Pancreas (tissue), 10 donors: ENCODE measurements at regions not wholly inside any gene's neighbourhood (a gene's known extent, or its start where the extent isn't known, plus 50 kb on each side); places are given as distances from the start of the nearest gene placed in this dataset.

ENCODE experiments used
- ATAC-seq, 4 donors: fragments of 200-7000 bp; cut with Tn5 transposase; one replicate each; pipeline versions ENCODE4 v1.8.0 to v1.9.1; 2020; ENCODE audit warnings: mild to moderate bottlenecking in 4 of 4, moderate library complexity in 4 of 4
- DNase-seq, 6 donors: peaks; one replicate each; pipeline ENCODE4 v3.0.0-alpha.2; 2020
- FAIRE-seq: peaks from 2 replicates; lab custom pipeline; 2012; peaks lifted over from hg19 to GRCh38; lab: Jason Lieb, UNC
- H3K27ac ChIP-seq, 4 donors: fragments of 200-600 bp; sonication (generic); 1 replicate in 3 of 4; 2 replicates in 1 of 4; pipeline versions ENCODE4 v1.5.0 to v1.8.0; 2020
- H3K27me3 ChIP-seq, 4 donors: fragments of 200-600 bp; one replicate each; pipeline ENCODE4 v1.8.0; 2021
- H3K36me3 ChIP-seq, 3 donors: fragments of 200-600 bp; sonication (generic) in 1 of 3; one replicate each; pipeline versions ENCODE4 v1.5.0 to v1.8.0; 2020 to 2021
- H3K4me1 ChIP-seq, 3 donors: fragments of 200-600 bp; one replicate each; pipeline ENCODE4 v1.8.0; 2021
- H3K4me3 ChIP-seq, 4 donors: fragments of 200-600 bp; sonication (generic) in 2 of 4; one replicate each; pipeline versions ENCODE4 v1.5.0 to v1.8.0; 2020 to 2021
- H3K9me3 ChIP-seq, 4 donors: fragments of 200-600 bp; one replicate each; pipeline ENCODE4 v1.8.0; 2021
- WGBS, 2 donors: extraction: QIAGEN DNeasy Blood & Tissue Kit; methylation state at CpG; one replicate each; pipeline ENCODE4 v1.1.7; 2013; 5-methylcytosine and 5-hydroxymethylcytosine counted together
- intact Hi-C, 3 donors: fragments of 100-400 bp; cut with DNase I; formaldehyde crosslinking; loops; one replicate each; pipeline versions ENCODE4 v1.11.1 to v1.14.2; 2022
- TF ChIP-seq, protein P1 (sequence below), 4 donors: fragments of 200-600 bp; sonication (generic) in 3 of 4; IDR thresholded peaks; one replicate each; pipeline versions ENCODE4 v1.5.0 to v1.8.0; 2021; ENCODE audit warnings: antibody characterized with exemption in 4 of 4
- donor health status: healthy with polysubstance abuse.
- donor health status: DM: no; HTN: no; CAD: no; lungs with moderate emphysema.
- donor health status: DM: no; HTN: no; CAD: no.
- donor health status: control.
- donor health status: control.
- donor health status: Bipolar disorder and iron deficiency.
- donor health status: DM: yes; HTN: yes; CAD: no.
- donor health status: DM: no; HTN: no; CAD: no.
- donor health status: DM: no; HTN: no; CAD: no.
- donor health status: DM: yes; HTN: yes; CAD: no.

DNA sequence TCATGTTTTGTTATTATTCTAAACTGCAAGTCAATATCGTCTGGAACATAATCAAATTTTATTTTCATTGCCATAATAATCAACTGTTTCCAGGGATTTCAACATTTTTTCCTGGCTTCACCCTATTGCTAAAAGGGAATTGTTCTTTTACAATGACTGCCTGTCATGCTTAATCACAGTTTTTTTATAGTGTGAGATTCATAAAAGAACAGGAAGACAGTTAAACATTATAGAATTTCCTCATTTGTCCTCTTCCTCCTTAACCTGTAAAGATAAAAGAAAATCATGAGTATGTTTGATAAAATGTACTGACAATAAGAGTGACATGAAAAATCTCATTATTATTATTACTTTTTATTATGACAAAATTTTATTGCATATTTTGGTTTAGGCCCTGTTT, 73.3 kb upstream of the CENPW start:
- FAIRE-seq (no peak), DNase-seq (no peak), ATAC-seq (no peak)
- Histone ChIP-seq H3K36me3 (no peaks in the 10 kb centered on the region), H3K27me3 (no peaks in the 10 kb centered on the region), H3K4me3 (no peak overlapping the region), H3K9me3 (no peaks in the 10 kb centered on the region), H3K4me1 (no peaks in the 10 kb centered on the region), H3K27ac (no peak overlapping the region)
- TF ChIP-seq, protein P1, sequence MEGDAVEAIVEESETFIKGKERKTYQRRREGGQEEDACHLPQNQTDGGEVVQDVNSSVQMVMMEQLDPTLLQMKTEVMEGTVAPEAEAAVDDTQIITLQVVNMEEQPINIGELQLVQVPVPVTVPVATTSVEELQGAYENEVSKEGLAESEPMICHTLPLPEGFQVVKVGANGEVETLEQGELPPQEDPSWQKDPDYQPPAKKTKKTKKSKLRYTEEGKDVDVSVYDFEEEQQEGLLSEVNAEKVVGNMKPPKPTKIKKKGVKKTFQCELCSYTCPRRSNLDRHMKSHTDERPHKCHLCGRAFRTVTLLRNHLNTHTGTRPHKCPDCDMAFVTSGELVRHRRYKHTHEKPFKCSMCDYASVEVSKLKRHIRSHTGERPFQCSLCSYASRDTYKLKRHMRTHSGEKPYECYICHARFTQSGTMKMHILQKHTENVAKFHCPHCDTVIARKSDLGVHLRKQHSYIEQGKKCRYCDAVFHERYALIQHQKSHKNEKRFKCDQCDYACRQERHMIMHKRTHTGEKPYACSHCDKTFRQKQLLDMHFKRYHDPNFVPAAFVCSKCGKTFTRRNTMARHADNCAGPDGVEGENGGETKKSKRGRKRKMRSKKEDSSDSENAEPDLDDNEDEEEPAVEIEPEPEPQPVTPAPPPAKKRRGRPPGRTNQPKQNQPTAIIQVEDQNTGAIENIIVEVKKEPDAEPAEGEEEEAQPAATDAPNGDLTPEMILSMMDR (IDR thresholded peaks at IDR 0.05): no peak
- 60 to 62% methylated on average over 1 of the region's 1 CpG for WGBS, 2 donors
- intact Hi-C loops: no loop called here

DNA sequence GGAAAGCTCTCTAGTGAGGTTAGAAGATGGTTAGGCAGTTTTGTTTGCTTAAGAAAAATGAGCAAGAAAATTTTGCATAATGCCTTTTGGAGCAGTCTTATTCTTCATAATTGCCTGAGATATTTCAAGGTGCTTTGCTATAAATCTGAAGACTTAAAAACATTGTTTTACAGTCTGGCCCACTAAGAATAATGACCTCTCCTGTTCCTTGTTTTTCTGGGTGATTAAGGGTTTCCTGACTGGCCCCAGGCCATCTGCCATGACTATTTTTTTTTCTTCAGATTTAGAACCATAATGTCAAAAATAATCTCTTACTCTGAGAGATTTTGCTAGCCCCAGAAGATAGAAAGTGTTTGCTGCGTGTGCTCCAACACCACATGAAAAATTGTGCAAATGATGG, 72.3 kb upstream of the CENPW start:
- TF ChIP-seq, protein P1 (IDR thresholded peaks at IDR 0.05): no peak
- H3K9me3 ChIP-seq: no peaks in the 10 kb centered on the region
- DNase-seq (no peak), ATAC-seq (no peak), FAIRE-seq (no peak)
- no peak overlapping the region for H3K4me3 ChIP-seq
- intact Hi-C loops: no loop called here
- no peaks in the 10 kb centered on the region for H3K27me3 ChIP-seq
- 63 to 82% methylated on average over 1 of the region's 1 CpG for WGBS, 2 donors
- H3K36me3 ChIP-seq: no peaks in the 10 kb centered on the region
- no peaks in the 10 kb centered on the region for H3K4me1 ChIP-seq
- no peak overlapping the region for H3K27ac ChIP-seq

GRCh38 chr6:126268092-126268491, 71.8 kb upstream of the CENPW start:
- Histone ChIP-seq H3K4me1 (no peaks in the 10 kb centered on the region), H3K4me3 (no peak overlapping the region), H3K27ac (no peak overlapping the region), H3K36me3 (no peaks in the 10 kb centered on the region), H3K27me3 (no peaks in the 10 kb centered on the region), H3K9me3 (no peaks in the 10 kb centered on the region)
- FAIRE-seq: no peak
- no peak for DNase-seq
- intact Hi-C loops: no loop called here
- 73 to 76% methylated on average over 2 of the region's 2 CpGs for WGBS, 2 donors
- TF ChIP-seq, protein P1 (IDR thresholded peaks at IDR 0.05): no peak
- ATAC-seq: no peak

DNA sequence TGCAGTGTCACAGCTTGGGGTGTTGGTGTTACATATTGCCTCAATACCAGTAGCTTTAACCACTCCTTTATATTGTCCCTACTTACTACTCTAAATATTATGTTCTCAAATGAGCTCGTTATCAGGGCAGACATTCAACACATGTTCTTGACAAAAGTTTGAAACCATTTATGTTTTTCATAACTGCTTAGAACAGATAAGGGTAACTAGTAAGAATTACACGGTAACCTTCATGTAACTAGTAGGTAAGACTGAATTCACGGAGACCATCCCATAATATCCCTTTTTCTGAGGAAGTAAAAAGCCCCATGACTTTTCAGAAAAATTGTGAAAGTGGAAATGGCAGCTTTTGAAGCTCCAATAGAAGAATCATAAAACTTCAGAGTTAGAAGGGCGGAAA, 59.6 kb upstream of the CENPW start:
- no peak overlapping the region for H3K4me3 ChIP-seq
- intact Hi-C loops: no loop called here
- no peak overlapping the region for H3K27ac ChIP-seq
- TF ChIP-seq, protein P1 (IDR thresholded peaks at IDR 0.05): no peak
- WGBS, 2 donors: 68 to 72% methylated on average over 4 of the region's 4 CpGs
- ATAC-seq: no peak
- H3K36me3 ChIP-seq: no peaks in the 10 kb centered on the region
- H3K27me3 ChIP-seq: no peaks in the 10 kb centered on the region
- no peaks in the 10 kb centered on the region for H3K4me1 ChIP-seq
- no peak for DNase-seq
- no peak for FAIRE-seq
- H3K9me3 ChIP-seq: no peaks in the 10 kb centered on the region

DNA sequence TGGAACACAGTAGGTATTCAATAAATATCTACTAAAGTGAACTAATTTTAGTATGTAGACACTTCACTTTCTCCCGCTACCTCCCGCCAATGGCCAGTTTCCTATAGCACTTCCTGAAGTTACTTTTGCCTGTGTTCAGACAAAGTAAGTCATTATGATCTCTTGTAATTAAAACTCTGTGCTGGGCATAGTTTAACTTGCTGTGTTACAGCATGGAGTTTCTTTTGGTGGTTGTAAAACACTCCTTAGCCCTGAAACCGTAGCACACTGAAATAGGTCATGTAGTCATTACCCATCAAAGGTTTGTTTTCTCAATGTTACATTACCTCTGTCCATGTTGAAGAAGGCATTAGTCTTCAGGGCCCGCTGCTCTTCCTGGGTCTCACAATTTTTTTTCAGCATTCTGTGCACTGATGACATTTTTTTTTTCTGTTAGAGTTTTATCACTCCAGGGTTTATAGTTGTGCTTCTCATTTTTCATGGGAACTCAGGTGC, 54.0 kb upstream of the CENPW start:
- Histone ChIP-seq H3K27me3 (no peaks in the 10 kb centered on the region), H3K9me3 (no peaks in the 10 kb centered on the region), H3K4me1 (no peaks in the 10 kb centered on the region), H3K36me3 (no peaks in the 10 kb centered on the region), H3K4me3 (no peak overlapping the region), H3K27ac (no peak overlapping the region)
- ATAC-seq (no peak), DNase-seq (no peak), FAIRE-seq (no peak)
- TF ChIP-seq, protein P1 (IDR thresholded peaks at IDR 0.05): no peak
- intact Hi-C loops: no loop called here
- 73 to 80% methylated on average over 4 of the region's 4 CpGs for WGBS, 2 donors
